HEK293T (cell line): ENCODE measurements at regions not wholly inside any gene's neighbourhood (a gene's known extent, or its start where the extent isn't known, plus 50 kb on each side); places are given as distances from the start of the nearest gene placed in this dataset.
"Not testable (repeated sequence)": the region's sequence is repeated elsewhere in the genome, so short reads cannot be mapped to it uniquely, and the experiment has no call there.

Source experiments
- CTCF ChIA-PET: fragments of 350-600 bp; formaldehyde crosslinking; extraction: SDS; loops from one replicate; lab custom pipeline; 2021; ENCODE audit warnings: antibody characterized with exemption, inconsistent platforms; lab: Yijun Ruan, JAX
- POLR2A ChIA-PET: fragments of 350-600 bp; formaldehyde crosslinking; extraction: SDS; loops from one replicate; lab custom pipeline; 2020; ENCODE audit warnings: antibody characterized with exemption, inconsistent platforms; lab: Yijun Ruan, JAX
- DNase-seq: peaks from one replicate; pipeline ENCODE4 v3.0.0; 2012; ENCODE audit warnings: mixed read lengths; ENCODE audit errors: extremely low spot score
- L3MBTL2 ChIP-seq: fragments of 450-650 bp; conservative IDR thresholded peaks from 2 replicates; pipeline ENCODE4 v1.6.1; 2016; ENCODE audit warnings: mild to moderate bottlenecking

- peak; percentile 32; the same call in 1 of the 2 replicates for TF ChIP-seq L3MBTL2
- CTCF ChIA-PET, POLR2A ChIA-PET, DNase-seq: not testable (repeated sequence)
Observed at GRCh38 chr16:29612381-29613306, 50.4 kb upstream of the SPN start.
